ENCODE measurements at regions not wholly inside any gene's neighbourhood (a gene's known extent, or its start where the extent isn't known, plus 50 kb on each side); places are given as distances from the start of the nearest gene placed in this dataset.
A peak's percentile ranks its signal among the peaks of the same experiment; 100 is the strongest.
"Not testable (repeated sequence)": the region's sequence is repeated elsewhere in the genome, so short reads cannot be mapped to it uniquely, and the experiment has no call there.

DNA sequence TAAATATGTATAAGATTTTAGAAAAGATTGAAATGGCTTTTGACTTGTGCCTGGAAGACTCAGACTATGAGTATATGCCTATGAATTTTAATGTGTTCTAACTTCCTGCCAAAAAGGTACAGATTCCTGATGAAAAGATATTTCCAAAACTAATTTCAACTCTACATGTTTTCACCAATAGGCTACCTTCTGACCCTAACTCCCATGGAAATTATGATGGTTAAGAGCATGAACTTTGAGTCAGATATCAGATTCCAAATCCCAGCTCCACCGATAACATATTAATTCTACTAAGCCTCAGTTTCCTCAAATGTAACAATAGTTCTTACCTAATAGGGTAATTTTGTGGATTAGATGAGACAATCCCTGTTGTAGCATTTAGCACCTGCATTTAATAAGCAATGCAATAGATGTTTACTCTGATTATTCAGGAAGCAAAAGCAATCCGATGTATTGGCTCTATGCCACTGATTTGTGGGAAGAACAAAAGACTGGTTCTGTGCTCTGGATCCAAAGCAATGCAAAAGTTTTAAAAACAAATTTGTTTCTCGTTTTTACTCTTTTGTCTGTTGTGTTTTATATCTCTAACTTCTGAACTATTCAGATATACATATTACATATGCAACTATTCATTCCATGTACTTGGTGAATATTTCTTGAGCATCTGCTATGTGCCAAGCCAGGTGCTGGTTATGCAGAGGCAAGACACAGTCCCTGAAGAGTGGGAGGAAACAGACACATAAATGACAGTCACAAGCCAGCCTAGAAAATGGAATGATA, 115.4 kb downstream of the GATA6 start:
- no peak for DNase-seq

DNA sequence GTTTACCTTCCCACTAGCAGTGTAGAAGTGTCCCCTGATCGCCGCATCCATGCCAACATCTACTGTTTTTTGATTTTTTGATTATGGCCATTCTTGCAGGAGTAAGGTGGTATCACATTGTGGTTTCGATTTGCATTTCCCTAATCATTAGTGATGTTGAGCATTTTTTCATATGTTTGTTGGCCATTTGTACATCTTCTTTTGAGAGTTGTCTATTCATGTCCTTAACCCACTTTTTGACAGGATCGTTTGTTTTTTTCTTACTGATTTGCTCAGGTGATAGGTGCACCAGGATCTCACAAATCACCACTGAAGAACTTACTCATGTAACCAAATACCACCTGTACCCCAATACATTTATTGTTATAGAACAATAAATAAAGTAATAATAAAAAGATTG, 114.5 kb downstream of the GATA6 start:
- DNase-seq, result not testable (repeated sequence)

DNA sequence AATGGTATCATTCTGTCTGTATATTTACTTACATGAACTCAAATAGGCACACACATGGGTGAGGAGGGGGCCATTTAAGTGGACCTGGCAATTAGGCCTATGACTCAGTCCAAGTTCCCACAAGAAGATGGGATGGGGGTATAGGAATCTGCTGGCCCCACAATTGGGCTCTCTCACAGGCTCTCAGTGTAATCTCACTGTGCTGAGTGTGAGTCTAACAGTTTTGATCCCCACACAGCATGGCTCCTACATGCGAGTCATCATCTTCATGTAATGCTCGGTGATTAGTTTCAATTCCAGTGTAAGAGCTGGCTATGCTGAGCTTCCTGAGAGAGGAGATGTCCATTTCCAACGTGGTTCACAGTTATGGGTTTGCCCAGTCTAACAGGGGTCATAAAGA, 114.0 kb downstream of the GATA6 start:
- no peak for DNase-seq

DNA sequence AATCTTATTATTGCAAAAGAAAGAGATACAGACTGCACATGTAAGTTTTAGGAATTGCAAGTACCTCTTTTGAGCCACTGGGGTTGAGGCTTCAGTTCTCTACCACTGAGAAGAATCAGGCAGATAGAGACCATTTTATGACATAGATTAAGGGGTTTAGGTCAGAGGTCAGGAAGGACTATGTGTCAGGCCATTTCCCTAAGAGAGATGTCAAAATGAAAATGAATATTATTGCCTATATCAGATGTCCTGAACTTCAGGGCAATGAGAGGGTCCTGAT, 113.7 kb downstream of the GATA6 start:
- DNase-seq, result no peak

DNA sequence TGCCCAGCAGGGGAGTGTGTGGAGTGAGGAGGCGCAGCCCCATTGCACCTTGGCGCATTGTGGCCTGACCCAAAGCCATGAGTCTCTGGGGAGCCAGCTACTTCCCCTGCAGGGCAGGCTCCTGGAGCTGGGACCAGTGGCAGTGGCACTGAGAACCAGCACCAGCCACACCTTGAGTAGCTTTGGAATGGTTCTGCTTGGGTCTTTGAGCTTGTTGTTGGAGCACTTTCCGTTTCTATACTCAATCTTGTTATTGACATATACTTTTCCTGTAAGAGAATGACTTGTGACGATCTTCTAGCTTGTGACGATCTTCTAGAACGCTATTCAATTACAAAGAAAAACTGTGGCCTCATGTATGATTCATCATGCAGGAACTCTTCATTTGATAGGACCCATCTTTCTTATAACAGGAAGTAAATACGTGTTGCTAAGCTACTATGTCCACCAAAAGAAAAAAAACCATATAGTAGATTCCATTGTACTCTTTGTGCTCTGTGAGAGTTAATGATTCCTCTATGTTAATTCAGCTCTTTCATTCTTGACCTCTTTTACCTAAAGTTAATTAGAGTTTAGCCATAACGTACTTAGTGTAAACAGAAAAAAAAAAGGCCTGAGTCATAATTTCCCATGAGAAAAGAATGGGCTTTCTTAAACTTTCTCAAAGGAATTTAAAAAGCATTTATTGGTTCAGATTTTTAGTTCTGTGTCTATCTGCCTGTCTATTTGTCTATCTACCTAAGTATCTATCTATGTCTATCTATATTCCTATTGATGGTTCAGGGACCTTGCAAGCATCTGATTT, 113.1 kb downstream of the GATA6 start:
- peak in 1 of 2 donors; percentile 61 for DNase-seq

DNA sequence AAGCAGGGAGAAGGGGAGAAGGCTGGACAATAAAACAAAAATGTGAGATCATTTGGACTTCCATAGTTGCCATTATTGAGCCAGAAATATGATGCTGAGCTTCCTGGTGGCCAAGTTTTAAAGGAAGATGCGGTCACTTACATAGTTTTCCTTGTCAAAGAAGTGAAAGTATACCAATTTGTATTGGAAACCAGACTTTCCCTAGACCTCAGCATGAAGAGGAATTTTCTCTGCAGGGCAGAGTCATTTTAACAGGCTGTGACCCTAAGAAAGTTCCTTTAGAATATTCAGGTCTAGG, 111.0 kb downstream of the GATA6 start:
- no peak for DNase-seq

DNA sequence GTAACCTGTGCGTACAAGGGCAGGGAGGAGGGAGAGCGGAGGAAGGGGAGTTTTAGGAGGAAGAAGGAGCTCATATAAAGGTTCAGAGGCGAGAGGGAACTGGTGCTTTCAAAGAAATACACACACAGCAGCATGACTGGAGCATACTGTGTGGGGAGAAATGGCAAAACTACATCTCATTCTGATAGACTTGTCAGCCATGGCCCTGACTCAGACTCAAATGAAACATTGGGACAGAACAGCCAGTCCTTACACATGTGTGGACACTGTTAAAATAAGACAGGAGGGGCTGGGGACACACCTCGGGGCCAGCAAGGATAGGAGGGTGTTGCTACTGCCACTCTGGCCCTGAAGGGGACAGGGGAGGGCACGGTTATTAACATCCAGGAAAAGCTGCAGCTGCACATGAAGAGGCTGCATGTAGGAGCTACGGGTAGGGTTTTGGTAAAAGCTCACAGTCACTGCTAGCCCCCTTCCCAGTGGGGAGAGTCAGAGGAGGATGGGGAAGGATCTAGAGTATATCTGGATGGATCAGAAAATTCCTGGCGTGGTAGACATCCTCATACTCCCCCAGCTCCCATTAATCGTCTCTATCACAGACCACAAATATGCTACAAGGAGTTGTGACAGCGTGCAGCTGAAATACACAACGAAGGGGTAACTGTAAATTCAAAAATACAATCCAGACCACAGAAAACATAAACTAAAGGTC, 110.5 kb downstream of the GATA6 start:
- DNase-seq, result no peak

DNA sequence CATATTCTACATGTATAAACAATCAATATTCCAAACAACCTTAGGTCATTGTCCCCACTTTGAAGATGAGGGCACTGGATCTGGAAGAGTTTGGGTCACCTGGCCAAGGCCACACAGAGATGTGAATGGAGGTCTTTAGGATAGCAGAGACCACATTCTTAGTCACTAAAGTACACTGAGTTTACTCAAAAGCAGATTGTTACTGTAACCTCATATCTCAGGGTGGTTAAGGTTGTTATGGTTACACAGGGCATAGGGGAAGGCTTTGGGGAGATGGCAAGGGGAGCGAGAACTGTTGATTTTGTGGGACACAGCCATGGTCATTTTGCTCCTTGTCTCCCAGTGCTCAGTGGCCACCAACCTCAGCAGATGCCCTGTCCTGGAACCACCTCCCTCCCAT, 109.4 kb downstream of the GATA6 start:
- DNase-seq, result no peak

DNA sequence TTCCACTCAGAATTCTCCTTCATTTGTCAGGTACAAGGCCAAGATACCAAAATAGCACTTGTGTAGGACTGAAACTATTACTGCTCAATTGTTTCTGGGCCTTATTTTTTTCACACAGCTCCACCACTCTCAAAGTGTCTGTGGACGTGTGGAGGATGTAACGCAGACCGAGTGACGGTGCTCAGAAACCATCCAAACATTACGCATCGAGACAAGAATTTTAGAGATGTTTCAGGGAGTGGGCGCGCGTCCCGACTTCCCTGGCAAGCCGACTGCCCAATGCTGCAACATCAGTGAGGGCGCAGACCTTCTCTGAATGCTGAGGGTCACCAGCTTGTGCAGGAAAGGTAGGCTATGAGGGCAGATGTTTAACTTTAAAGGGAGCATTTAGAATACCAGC, 108.4 kb downstream of the GATA6 start:
- no peak for DNase-seq

DNA sequence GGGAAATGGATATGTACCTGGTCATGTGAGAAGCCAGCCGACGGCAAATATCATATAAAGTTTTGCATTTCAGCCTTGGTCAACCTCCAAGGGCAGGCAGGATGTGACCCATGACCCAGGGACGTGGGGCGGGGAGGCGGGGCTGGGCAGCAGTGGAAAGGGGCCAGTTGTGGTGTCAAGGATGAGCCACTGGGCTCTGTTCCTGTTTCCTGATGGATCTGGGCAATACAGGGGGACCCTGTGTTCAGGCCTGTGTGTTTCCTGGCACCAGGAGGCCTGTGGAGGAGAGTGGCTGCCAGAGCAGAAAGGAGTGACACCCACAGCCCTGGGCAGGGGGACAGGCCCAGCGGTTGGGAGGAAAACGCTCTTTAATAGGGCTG, 106.9 kb downstream of the GATA6 start:
- no peak for DNase-seq

DNA sequence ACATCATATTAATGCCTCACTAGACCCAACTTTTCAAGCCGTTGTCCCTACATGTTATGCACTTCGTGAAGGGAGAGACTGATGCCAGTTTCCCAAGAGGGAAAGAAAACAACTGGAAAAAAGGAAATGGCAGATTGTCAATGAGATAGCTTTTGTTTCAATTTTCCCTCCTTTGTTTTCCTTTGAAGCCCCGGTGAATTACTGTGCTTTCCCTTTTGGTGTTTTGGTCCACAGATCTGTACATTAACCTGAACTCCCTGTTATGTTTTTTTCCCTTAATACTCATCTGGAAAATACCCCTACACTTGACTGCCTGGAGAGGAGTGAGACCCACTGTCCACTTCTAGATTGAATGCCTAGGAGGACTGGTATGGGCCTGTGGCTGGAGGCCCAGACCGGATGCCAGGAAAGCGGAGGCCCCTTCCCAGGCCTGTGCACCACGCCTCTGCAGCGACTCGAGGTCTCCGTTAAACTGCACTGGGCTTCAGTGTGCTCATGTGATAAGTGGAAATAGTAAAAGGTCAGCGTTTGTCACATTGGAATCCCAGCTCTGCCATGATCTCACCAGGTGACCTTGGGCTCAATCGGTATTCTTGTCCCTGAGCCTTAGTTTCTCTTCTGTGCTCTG, 106.4 kb downstream of the GATA6 start:
- no peak for DNase-seq

DNA sequence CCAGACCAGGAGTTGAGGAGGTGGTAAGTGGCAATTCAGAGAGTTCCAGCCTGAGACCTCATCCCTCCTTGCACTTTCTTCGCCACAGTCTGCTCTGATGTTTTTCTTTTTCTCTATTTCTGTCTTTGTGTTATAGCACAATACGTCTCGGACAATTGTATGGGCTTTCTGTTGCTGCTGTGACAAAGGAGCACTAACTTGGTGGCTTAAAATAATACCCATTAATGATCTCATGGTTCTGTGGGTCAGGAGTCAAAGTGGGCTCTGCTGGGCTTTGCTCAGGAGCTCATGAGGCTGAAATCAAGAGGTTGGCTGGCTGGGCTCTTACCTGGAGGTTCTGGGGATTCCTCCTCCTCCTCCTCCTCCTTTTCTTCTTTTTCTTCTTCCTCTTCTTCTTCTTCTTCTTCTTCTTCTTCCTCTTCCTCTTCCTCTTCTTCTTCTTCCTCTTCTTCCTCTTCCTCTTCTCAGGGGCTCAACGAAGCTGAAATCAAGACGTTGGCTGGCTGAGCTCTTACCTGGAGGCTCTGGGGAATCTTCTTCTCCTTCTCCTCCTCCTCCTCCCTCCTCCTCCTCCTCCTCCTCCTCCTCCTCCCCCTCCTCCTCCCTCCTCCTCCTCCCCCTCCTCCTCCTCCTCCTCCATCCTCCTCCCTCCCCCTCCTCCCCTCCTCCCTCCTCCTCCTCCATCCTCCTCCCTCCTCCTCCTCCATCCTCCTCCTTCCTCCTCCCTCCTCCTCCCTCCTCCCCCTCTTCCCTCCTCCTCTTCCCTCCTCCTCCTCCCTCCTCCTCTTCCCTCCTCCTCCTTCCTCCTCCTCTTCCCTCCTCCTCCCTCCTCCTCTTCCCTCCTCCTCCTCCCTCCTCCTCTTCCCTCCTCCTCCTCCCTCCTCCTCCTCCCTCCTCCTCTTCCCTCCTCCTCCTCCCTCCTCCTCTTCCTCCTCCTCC, 104.0 kb downstream of the GATA6 start:
- DNase-seq, result no peak

DNA sequence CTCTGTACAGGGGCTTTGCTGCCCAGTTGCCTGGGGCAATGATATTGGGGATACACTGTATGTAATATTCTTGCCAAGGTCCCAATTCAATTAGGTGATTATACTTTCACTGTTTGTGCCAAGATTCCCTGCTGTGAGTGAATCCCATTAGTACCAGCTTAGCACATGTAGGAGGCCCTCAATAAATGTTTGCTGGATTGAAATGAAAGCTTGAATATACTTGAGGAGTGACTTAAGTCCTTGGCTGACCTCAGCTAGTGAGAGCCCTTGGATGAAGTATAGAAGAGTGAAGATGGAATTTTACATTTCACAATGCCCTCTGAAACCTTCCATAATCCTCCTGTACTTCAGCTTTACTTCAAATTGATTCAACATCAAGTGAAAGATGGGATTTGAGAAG, 102.9 kb downstream of the GATA6 start:
- DNase-seq, result no peak

DNA sequence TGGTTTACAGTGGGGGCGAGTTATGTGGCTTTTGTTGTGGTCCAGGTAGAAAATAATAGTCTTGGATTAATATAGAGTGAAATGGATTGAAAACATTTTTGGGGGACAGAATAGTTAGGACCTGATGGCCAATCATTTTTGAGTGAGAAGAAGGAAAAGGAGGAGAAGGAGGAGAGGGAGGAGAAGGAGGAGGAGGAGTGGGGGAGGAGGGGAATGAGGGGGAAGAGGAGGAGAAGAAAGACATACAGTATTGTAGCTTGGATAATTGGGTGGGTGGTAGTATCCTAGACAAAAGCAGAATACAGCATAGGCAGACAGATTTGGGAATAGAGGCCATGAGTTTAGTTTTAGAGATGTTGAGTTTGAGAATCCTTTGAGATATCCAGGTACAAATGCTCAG, 101.6 kb downstream of the GATA6 start:
- DNase-seq, result no peak

DNA sequence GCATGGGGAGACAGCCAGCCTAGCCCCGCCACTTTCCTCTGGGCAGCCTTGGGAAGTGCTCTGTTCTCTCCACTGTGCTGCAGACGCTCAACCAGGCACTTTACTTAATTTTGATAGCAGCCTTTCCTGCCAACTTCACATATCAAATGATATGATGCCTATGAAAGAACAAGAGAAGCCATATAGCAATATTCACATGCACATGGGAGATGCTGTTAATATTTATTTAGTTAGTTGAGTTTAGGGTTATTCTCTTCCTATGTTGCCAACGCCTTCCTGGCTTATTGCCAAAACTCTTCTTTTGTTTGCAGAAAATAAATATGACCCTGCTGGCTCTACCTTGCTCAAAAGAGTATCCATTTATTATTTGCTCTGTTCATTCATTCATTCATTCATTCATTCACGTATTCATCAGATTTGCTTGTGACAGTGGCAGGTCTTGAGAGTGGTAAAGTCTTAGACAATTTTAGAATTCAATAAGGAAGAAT, 99.3 kb downstream of the GATA6 start:
- DNase-seq, result no peak

DNA sequence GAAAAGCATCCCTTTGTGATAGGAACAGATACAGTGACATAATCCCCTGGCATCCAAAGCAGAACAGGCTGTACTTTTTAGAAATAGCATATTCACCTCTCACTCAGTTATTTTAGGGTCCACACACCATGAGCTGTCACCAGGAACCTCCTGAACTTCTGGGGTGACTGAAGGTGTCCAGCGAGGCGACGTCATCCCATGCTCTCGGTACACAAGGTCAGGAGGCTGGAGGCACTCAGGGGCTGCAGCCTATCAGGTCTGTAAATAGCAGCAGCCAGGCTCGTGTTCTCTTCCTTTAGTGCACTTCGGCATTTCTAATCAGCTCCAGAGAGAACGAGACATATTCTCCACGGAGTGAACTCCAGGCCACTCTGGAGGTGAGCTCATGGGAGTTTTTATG, 98.3 kb downstream of the GATA6 start:
- no peak for DNase-seq

DNA sequence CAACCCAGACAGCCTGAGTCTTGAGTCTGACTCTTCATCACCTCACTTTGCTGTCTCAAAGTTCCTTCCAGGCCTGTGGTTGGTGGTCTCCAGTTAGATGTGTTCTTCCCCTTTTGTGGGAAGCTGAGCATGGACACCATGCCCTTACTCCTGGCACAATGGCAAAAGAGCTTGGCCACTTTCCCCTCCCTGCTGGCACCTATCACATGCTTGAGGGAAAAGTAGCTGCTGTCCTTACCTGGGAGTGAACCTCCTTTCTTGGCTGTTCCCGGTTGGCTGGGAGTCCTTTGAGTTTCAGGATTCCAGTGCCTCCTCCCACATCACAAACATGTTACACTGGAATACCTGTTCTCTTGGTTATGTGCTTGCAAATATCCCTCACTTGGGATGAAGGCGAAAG, 97.8 kb downstream of the GATA6 start:
- DNase-seq, result no peak

DNA sequence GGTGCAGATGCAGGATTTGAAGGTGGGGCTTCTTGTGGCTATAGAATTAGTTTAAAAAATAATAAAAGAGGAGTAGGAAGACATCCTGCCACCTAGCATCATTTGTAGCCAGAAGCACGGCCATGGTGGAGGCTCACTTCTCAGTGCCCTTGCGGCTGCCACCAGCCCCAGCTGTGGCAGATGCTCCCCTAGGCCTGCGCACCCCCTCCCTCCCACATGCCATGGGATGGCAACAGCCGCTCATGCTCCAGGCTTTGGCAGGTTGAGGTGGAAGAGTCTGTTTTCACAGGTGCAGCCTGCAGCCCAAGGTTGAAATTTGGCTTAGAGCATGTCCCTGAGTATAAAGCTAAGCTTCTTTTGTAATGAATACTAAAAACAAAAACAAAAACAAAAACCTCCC, 96.4 kb downstream of the GATA6 start:
- no peak for DNase-seq

DNA sequence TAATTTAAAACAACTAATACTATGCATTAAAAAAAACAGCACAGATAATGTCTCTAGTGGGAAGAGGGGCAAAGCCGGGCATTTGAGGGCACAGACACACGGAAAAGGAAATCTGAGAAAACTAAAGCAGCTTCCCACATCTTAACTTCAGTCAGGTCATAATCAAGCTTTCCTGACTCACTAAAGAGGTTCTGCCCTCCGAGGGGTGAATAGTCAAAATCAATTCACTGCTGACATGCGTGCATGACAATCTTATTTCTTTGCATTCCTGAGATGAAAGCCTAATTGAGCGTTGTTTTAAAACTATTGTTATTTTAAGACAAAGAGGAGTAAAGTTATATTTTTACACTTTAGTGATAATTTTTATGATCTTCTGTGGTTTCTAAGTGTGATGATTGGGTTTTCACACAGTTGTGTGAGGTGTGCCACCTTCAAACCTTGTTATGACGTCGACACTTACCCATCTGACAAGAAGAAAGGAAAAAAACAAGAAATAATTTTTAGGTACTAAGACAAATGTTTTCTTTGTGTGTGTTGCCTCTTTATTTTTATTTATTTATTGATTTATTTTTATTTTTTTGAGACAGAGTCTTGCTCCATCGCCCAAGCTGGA, 90.9 kb downstream of the GATA6 start:
- no peak for DNase-seq

DNA sequence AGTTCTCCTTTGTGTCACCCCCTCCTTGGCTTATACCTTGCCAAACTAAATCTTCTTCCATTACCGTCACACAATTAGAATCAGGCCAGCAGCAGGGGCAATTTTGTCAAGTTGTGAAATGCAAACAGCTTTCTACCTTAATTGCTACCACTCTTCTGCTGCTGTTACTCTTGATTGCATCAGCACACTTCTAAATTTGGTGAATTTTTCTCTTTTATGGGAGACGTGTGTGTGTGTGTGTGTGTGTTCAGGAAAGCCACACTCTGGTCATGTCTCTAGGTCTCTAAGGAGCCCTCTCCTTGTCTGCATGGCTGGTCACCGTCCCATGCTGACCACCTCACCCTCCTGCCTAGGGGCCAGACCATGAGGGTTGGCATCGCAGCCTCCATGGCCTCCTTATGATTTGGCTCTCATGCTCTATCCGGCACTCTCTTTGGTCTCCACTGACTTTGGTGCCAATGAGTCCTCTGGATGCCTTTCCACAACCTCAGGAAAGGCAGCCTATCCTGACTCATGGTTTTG, 87.7 kb downstream of the GATA6 start:
- no peak for DNase-seq

DNA sequence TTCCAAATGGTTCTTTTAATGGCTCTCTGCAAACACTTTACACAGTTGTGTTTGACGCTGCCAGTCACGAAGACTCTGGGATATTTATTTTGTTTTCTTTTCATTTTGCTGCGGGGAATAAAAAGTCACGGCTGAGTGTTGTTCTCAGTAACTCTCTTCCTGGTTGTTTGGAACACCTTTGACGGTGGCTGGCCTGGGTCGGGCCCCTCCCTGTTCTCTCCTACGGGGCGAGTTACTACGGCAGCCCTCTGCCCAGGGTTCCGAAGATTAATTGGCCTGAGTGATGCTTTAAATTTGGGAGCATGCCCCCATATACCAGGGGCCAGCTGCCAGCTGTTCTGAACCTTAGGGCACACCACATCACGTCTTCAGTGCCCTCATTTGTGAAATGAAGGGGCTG, 84.7 kb downstream of the GATA6 start:
- DNase-seq, result no peak

DNA sequence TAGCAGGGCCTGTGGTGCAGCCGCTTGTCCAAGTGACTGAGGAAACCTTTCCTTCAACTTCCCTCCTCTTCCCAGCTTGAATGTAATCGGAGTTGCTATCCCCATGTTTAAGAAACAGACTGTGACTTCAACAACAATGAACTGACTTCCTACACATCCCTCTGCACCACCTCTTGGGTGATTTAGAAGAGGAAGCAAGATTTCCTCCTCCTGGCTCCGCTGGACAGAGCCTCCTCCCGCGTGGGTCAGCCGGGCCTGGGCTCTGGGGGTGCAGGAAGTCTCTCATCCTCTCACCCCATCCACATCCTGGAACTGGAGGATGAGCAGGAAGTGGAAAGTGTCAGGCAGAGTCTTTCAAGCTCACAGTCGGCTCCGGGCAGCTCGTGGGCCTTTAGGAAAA, 84.3 kb downstream of the GATA6 start:
- peak; percentile 10 to 12 for DNase-seq
